NCI-H128 (cell line): ENCODE measurements at regions not wholly inside any gene's neighbourhood (a gene's known extent, or its start where the extent isn't known, plus 50 kb on each side); places are given as distances from the start of the nearest gene placed in this dataset.

Experiments
- DNase-seq: peaks from one replicate; lab custom pipeline; 2025; ENCODE audit not compliant: unreplicated experiment; lab: John Stamatoyannopoulos, UW

DNA sequence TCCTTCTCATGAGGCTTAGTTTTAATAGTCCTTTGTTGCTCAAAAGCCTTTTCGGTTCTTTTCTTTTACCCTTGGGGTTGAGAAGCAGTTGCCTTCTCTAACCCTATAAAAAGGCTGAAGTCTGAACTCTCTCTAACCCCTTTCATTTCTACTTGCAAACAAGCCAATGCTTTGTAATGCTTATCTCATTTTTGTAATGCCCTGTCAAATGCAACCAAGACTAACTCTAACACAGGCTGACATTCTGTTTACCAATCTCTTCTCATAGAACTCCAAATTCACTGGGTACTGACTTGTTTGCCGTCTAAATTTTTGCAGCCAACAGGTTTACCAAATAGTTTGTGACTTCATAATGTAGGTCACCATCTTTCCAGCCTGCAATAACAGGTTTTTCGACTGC is 233.9 kb upstream of the SNX7 start:
- no peak for DNase-seq

DNA sequence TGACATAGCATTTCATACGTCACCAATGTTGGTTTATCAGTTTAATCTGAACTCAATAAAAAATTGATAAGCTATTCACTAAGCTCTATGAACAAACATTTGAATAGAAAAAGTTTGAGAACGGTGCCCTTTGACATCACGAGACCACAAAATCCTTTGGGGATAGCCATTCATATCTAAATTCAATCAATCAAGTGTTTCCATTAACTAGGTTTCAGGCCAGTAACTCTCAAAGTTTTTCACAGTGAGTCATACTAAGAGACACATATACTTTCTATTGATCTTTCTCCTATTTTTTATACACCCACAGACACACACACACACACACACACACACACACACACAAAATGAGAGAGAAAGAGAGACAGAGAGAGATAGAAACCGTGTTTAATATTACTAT is 235.4 kb upstream of the SNX7 start:
- no peak for DNase-seq

DNA sequence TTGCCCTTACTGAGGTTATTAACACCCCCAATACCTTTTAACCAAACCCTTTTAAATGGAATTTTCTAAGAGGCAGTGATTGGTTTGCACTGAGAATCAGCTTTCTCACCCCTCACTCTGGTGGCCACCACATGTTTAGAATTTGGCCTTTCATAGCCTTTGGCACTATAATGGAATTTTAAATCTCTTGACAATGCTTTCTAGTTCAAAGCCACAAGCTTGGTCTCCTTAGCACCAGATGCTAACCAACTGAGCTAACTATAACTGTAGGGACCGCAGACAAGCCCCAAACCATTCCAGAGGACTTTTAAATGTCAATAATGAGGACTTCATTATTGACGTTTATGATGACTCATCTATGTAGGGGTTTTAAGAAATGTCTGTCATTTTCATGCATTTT is 238.7 kb upstream of the SNX7 start:
- DNase-seq = no peak

DNA sequence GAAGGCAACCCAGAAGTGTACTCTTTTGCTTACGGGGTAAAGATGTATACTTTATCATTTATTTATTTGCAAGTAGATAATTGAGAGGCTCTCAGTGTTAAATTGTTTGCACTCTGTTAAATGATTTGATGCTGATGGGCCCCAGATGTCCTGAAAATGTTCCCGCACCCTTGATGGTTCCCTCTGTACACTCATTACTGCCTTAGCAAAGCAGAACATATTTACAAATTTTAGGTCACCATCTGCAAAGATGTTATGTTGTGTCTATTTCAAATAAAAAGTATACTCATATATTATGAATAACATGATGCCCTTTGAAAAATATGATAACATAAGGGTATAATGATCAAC is 240.5 kb upstream of the SNX7 start:
- DNase-seq = no peak

DNA sequence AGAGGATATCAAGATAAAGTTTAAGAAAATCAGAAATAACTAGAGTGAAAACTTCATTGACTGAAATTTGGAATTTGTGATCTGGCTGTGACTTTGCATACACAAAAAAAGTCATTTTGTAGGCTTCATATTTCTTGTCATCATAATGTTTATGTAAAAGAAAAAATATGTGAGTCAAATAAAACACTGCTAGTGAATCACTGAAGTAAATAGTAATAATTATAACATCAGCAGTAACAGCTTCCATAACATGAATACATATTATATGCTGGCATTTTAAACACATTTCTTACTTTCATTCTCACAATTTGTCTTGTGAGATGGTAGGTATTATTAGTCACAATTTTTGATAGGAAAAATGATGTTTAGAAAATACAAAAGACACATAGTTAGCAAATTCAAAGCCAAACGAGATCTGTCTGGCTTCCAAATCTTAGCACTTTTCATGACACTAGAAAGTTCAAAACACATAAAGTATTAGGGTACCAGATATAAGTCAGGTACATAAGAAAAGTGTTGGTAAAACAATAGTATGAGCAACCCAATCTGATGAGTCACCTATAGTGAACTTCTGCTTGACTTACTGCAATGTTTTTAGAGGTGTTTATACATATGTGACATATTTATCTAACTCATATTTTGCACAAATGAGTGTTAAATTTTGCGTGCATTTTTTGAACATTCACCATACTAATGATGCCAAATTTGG is 241.0 kb upstream of the SNX7 start:
- DNase-seq = no peak

DNA sequence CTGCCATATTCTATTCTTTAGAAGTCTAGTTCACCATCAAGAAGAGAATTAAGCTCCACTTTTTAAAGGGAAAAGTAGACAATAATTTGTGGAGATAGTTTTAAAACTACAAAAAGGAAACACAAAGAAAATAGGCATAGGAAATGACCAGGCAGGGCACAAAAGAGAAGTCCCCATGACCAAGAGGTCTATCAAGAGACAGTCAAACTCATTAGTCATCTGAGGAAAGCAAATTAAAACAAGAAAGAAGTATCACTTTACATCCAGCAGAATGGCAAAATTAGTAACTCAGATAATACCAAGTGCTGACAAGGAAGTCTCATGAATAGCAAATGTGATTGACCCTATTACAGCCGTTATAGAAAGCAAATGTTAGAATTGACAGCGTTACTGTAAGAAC is 243.7 kb upstream of the SNX7 start:
- DNase-seq = no peak

DNA sequence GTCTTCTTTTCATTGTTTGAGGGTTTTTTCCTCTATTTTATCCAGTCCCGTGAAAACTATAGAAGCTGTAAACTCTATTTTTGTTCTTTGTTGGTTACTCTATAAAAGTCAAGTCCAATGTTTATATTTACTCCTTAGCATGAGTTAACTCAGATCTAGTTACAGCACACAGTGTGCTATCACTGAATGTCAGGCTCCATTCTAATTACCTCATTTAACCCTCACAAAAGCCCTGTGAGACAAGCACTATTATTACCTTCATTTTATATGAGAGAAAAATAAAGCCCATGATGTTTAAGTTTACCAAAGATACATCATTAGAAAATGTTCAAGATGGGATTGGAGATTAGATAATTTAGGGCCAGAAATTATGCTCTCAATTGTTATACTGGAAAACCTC is 251.4 kb upstream of the SNX7 start:
- no peak for DNase-seq

DNA sequence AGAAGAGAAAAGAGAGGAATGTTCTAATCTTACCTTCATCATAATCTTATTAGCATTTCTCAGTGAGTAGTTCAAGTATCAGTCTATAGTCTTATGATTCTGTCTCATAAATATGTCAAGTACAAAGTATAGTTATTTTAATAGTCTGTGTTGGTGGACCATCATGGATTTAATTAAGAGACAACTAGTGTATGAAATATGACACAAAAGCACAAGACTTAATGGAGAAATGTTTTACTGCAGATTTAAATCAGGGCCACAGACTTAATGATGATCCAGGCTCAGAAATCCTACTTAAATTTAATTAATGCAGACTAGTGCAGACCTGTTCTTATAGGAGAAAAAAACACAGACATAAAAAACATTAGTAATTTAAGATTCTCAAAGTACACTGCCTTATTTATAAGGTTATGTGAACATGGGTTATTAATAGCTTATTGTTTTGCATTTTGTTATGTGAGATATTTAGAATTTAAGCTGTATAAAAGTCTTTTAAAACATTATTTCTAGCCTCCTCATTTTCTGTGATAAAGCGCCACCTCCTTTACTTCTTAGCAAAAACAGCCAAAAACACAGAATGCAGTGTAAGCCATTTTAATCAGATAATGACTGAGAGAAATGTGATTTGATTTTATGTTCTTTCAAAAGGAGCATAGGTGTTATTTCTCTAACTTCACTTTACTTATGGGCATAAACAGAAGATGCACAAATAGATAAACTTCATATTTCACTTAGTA is 255.0 kb upstream of the SNX7 start:
- no peak for DNase-seq

DNA sequence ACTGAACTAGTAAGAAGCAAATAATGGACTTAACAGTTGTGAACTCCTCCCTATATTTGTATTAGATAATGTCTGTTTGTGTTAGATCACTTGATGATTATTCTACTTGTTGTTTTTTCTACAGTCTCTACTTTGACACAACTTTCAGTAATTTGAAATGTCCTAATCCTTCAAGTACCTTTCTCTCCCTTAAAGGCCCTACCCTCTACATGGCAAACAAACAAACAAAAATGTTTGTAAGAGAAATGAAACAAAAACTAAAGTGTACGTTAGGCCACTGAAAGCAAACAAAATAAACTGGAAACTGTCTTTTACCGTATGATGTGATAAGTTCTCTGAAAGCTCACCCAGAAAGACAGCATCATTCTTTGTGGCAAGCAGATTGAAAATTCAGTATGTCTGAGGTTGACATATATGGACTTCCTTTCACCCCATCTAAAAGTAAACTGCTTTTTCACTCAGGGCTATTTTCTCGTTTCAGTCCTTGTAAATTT is 255.9 kb upstream of the SNX7 start:
- no peak for DNase-seq

DNA sequence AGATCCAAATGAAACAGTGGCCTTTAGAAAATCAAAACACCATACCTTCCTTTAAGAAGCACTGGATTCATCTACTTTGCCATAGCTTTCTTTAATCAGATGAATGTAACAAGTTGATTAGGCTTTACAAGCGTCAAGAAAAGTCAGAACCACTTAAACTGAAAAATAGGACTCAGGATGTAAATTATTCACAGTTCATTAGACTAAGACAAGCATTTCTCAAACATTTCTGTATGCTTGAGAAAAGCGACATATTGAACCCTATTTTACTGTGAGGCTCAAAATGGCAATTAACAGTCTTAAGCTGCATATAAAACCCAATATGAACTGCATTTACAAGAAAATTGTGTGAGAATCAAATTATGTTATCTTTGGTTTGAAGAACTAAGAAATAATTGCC is 256.7 kb upstream of the SNX7 start:
- no peak for DNase-seq

DNA sequence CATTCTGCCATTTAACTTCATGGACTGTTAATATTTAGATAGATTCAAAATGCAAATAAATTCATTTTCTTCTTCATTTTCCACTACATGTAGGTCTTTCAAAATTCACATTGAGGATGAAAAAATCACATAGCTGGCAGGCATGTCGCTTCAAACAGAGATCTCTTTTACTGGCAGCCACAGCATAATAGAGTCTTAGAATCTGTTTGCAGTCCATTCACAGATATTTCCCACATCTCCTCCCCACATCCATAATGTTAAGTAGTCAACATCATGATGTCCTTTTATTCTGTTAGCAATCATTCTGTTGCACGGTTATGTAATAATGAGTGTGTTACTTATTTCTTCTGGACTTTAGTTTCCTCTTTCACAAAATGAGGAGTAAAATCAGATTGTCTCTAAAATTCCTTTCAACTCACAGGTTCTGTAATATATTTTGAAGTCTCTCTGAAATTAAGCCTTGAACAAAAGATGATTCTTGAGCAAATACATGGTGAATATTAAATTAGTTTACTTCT is 257.5 kb upstream of the SNX7 start:
- DNase-seq = no peak

DNA sequence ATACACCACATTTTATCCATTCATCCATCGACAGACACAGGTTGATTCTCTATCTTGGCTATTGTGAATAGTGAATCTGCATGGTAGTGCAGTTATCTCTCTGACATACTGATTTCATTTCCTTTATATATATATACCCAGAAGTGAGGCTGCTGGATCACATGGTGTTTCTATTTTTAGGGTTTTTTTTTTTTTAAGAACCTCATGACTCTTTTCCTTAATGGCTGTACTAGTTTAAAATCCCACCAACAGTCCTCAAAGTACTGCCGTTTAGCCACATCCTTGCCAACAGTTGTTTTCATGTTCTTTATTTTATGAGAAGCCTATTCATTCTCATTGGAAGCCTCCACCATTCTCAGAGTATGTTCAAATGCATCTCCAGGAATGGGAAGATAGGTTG is 258.7 kb upstream of the SNX7 start:
- DNase-seq = no peak

DNA sequence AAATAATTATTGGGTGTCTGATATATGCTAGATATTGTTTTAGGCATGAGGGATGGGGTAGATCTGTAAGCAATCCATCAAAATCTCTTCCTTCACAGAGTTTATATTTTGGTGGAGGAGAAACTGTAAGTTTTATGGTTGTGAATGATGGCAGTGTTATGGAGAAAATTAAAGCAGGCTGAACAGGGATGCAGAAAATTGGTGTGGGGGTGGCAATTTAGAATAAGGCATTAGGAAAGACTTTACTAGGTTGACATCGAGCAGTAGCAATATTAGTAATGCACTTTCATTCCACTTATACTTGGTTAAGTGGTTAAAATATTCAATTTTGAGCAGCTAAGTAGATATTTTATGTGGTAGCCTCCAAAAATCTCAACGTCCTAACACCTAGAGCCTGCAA is 261.1 kb upstream of the SNX7 start:
- no peak for DNase-seq

DNA sequence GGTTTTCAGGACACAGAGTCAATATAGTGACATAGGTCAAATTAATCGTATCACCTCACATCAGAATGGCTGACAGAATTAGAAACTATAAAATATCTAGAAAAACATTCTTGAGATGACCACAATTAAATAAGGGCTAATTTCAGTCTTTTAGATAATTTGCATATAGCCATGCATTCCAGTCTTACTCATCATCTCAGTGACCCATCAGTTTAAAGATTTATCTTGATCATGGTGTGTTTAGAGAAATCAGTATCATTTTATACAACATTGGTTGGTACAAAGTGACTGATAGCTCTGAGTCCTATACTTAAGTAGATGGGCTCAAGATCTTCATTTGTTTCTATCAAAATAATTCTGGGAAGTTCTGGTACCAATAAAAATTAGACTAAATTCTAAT is 262.3 kb upstream of the SNX7 start:
- DNase-seq = no peak

DNA sequence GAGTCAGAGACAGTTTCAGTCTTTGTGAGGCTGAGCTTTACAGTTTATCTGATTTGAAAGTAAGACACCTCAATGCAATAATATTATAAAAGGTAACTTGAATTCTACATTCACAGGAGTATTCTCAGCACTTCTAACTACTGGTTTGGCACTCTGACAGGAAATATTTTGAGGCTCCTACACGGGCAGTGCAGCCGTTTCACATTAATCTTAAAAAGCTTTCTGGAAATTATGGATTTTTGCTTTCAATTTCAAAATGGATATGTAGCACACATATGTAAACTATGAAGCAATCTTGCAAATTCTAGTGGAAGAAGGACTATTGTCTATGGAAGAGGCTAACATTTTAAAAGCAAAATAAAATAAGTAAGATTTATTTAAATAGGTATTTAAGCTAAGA is 262.9 kb upstream of the SNX7 start:
- no peak for DNase-seq

DNA sequence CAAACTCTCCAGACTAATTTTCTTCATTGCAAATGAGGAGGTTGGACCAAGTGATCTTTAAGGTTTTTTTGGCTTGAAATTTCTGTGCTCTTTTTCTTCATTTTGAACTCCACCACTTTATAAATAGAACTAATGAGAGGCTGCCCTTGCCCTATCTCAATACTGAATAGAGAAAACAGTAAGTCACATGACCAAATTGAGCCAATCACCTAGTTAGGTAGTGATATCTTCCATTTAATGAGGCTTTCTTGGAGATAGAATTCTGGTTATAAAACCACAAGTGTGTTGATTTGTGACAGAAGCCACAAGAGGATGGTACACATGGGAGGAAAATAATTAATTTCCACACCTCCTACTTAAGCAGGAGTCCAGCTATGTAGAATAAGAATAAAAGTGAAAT is 263.4 kb upstream of the SNX7 start:
- DNase-seq = no peak

DNA sequence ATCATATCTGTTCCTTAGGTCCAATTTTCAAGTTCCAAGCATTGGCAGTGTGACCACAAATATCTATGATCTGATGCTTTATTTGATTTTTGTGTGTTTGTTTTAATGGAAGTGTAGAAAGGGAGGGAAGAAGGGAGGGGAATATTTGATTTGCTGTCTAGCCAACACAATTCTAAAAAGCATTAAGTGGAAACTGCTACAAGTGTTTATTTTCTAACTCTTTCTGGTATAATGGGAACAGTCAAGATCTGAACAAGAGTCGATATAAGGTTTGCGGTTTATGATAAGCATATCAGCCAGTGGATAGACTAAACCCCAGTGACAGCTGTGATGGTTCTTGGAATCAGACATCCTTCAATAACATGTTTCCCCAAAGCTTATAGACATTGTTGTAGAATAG is 267.8 kb upstream of the SNX7 start:
- no peak for DNase-seq

DNA sequence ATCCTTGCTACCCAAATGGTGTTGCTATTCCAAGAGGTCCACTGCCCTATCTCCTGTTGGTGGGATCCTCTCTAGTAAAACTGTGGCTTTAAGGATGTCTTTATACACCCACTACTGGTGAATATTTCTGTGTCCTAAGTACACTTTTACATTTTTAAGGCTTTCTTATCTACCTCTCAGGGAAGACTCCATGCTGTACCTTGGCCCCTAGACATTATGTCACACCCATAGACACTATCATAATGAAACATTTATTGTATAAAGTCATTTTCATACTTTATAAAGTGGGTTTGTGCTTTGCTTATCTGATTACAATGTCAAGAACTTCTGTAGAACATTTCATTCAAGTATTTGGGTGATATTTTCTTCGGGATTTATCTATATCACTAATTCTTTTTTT is 270.3 kb upstream of the SNX7 start:
- no peak for DNase-seq

DNA sequence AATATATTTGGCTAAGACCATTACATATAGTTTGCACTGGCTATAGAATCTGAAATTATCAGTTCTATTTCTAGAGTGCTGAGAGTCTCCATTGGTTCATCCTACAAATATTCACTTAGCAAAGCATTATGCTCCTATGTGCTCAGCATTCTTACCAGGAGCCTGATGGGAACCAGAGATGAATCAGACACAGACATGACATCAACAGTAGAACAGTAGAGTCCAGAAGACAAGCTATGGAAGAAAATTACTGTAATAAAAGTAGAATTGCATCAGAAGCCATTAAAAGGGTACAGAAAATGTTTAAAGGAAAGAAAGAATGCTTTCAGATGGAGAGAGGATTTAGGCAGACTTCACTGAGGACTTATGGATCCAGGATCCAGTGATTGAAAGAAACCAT is 271.7 kb upstream of the SNX7 start:
- no peak for DNase-seq

DNA sequence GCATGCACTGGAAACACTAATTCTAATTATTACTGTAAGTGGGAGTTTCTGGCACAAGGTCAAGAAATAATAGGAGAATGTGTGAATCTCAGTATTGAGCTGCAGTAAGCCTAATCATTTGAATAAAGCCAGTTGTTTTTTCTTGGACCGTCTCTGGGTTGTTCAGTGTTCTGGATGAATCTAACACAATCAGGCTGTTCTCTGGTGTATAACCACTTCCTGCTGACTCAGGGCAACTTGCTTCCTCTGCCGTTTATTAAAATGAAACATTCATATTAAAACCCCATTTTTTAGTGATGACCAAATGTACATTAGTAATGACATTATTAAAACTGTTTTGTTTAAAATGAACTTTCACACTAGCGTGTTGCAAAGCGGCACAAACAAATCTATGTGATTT is 273.1 kb upstream of the SNX7 start:
- no peak for DNase-seq

DNA sequence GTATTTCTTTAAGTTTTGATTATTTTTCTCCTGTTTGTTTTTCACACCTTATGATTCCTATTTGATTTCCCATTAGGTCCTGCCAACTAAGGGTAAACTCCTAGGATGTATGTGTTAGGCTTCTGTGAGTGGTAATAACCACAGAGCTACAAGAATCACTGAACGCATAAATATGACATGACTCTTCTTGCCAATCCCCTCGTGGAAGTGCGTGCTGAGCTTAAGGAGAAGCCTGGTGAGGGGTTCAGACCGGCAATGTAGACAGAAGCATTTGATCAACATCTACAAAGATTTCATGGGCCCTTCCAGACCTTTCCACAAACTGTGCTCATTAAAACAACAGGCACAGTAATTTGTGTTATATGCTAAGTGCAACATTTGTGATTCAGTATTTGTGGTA is 273.8 kb upstream of the SNX7 start:
- DNase-seq = no peak

DNA sequence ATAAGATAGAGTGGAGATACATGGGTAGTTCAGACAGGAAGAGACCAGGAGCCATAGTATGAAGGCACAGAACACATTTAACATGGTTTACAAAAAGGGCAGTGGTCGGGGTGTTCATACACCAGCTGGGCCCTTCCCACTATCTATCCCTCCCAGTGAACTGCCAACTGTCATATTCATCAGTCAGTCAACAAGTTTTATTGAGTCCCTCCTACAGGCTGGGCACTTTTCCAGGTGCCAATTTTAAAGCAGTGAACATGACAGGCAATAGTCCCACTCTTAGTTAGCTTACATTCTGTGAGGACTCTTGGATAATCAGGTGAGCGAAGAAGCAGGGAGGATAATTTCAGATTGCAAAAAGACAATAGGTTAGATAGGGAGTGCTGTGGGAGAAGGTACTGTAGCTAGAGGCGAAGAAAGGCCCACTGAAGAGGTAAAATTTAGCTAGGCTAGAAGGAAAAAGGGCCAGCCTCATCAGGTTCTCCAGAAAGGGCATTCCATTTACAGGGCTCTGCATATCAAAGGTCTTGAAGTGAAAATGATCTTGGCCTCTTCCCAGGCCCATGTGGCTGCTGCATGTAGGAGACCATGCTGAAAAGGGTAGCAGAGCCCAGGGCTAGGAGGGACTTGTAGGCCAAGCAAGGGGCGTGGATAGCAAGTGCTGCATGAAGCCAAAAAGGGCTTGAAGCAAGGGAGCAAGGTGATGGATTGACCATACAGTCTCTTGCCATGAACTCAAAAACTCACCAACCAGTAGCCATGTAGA is 274.7 kb upstream of the SNX7 start:
- DNase-seq = no peak
